ENCODE measurements at regions not wholly inside any gene's neighbourhood (a gene's known extent, or its start where the extent isn't known, plus 50 kb on each side); places are given as distances from the start of the nearest gene placed in this dataset.

- TF ChIP-seq CTCF (IDR thresholded peaks at IDR 0.05) = no peak
- TF ChIP-seq POLR2A (IDR thresholded peaks at IDR 0.05) = no peak
- TF ChIP-seq POLR2AphosphoS5 (IDR thresholded peaks at IDR 0.05) = no peak
- Histone ChIP-seq H3K9me3 (no peaks in the 10 kb centered on the region), H3K4me1 (no peaks in the 10 kb centered on the region), H3K27ac (no peak overlapping the region), H3K4me3 (no peak overlapping the region), H3K27me3 (peaks cover 0 to 33% of the 10 kb centered on the region in 2 donors), H3K36me3 (no peaks in the 10 kb centered on the region)
- no peak for DNase-seq (ENCODE audit: low spot score in 2 of 2)
- intact Hi-C loops (cut with DNase I; ENCODE audit: low total_unique reads) = no loop called here
Measured at GRCh38 chr16:86814256-86814655, 235.9 kb downstream of the FOXL1 start.

- DNase-seq (ENCODE audit: low spot score in 2 of 2) = no peak
- TF ChIP-seq POLR2A (IDR thresholded peaks at IDR 0.05) = no peak
- TF ChIP-seq POLR2AphosphoS5 (IDR thresholded peaks at IDR 0.05) = no peak
- no peak for TF ChIP-seq CTCF (IDR thresholded peaks at IDR 0.05)
- Histone ChIP-seq H3K4me3 (no peak overlapping the region), H3K27me3 (peaks cover 0 to 29% of the 10 kb centered on the region in 2 donors), H3K36me3 (no peaks in the 10 kb centered on the region), H3K27ac (no peak overlapping the region), H3K9me3 (no peaks in the 10 kb centered on the region), H3K4me1 (no peaks in the 10 kb centered on the region)
- intact Hi-C loops (cut with DNase I; ENCODE audit: low total_unique reads) = no loop called here
Measured at GRCh38 chr16:86816930-86817625, 238.7 kb downstream of the FOXL1 start.

GRCh38 chr16:86818671-86819532, 240.6 kb downstream of the FOXL1 start:
- no peaks in the 10 kb centered on the region for H3K4me1 ChIP-seq
- intact Hi-C loops (cut with DNase I; ENCODE audit: low total_unique reads) = no loop called here
- H3K36me3 ChIP-seq = no peaks in the 10 kb centered on the region
- no peak overlapping the region for H3K27ac ChIP-seq
- DNase-seq (ENCODE audit: low spot score in 2 of 2) = no peak
- no peaks in the 10 kb centered on the region for H3K9me3 ChIP-seq
- H3K27me3 ChIP-seq = peaks cover 0 to 36% of the 10 kb centered on the region in 2 donors
- no peak for TF ChIP-seq POLR2AphosphoS5 (IDR thresholded peaks at IDR 0.05)
- TF ChIP-seq POLR2A (IDR thresholded peaks at IDR 0.05) = no peak
- TF ChIP-seq CTCF (IDR thresholded peaks at IDR 0.05) = no peak
- no peak overlapping the region for H3K4me3 ChIP-seq

- DNase-seq (ENCODE audit: low spot score in 2 of 2) = no peak
- Histone ChIP-seq H3K4me3 (no peak overlapping the region), H3K27me3 (peaks cover 0 to 36% of the 10 kb centered on the region in 2 donors), H3K36me3 (no peaks in the 10 kb centered on the region), H3K27ac (no peak overlapping the region), H3K9me3 (no peaks in the 10 kb centered on the region), H3K4me1 (no peaks in the 10 kb centered on the region)
- intact Hi-C loops (cut with DNase I; ENCODE audit: low total_unique reads) = no loop called here
- TF ChIP-seq POLR2AphosphoS5 (IDR thresholded peaks at IDR 0.05) = no peak
- TF ChIP-seq CTCF (IDR thresholded peaks at IDR 0.05) = no peak
- TF ChIP-seq POLR2A (IDR thresholded peaks at IDR 0.05) = no peak
Measured at GRCh38 chr16:86819533-86819892, 241.2 kb downstream of the FOXL1 start.

- intact Hi-C loops (cut with DNase I; ENCODE audit: low total_unique reads) = no loop called here
- H3K4me3 ChIP-seq = no peak overlapping the region
- TF ChIP-seq POLR2AphosphoS5 (IDR thresholded peaks at IDR 0.05) (no peak), CTCF (IDR thresholded peaks at IDR 0.05) (no peak), POLR2A (IDR thresholded peaks at IDR 0.05) (no peak)
- DNase-seq (ENCODE audit: low spot score in 2 of 2) = no peak
- no peaks in the 10 kb centered on the region for H3K4me1 ChIP-seq
- no peaks in the 10 kb centered on the region for H3K36me3 ChIP-seq
- H3K27me3 ChIP-seq = peaks cover 0 to 57% of the 10 kb centered on the region in 2 donors
- no peaks in the 10 kb centered on the region for H3K9me3 ChIP-seq
- no peak overlapping the region for H3K27ac ChIP-seq
Measured at GRCh38 chr16:86821895-86822294, 243.5 kb downstream of the FOXL1 start.
